ENCODE measurements at regions not wholly inside any gene's neighbourhood (a gene's known extent, or its start where the extent isn't known, plus 50 kb on each side); places are given as distances from the start of the nearest gene placed in this dataset.
A peak's percentile ranks its signal among the peaks of the same experiment; 100 is the strongest.
"Not testable (repeated sequence)": the region's sequence is repeated elsewhere in the genome, so short reads cannot be mapped to it uniquely, and the experiment has no call there.

DNA sequence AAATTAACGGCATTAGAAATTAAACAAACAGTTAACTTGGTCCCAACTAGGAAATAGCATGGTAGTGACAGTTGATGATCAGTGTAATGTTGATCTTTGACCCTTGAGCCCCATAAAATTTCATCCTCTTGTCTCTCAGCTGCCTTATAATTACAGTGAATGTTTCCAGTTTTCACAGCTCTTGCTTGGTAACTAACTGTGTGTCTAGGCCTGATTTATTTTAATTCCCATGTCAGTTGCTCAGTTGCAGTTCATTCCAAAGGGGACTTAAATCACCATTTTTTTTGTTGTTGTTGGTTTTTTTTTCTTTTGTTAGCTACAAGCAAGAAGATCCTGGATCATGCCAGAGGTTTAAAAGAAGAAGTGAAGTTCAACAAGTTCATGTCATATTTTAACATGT is 1883.7 kb upstream of the FLRT2 start:
- no peak for DNase-seq (ENCODE audit: low read depth, low spot score)

DNA sequence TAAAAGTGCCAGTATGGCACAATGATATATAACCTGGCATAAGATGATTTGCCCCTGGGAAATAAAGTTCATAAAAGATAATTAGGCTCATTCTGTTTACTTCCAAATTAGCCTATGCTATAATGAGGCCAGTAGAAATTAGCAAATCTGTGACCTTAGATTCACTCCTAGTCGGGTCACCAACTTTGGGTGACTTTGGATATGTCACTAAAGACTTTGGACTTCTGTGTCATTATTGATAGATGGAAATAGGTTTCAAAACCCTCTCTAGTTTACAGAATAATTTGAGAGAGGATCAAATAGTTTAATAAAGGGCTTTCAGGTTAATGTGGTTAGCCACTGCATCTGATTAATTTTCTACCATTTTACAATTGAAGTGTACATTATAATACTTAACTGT is 1869.3 kb upstream of the FLRT2 start:
- DNase-seq (ENCODE audit: low read depth, low spot score), result no peak

DNA sequence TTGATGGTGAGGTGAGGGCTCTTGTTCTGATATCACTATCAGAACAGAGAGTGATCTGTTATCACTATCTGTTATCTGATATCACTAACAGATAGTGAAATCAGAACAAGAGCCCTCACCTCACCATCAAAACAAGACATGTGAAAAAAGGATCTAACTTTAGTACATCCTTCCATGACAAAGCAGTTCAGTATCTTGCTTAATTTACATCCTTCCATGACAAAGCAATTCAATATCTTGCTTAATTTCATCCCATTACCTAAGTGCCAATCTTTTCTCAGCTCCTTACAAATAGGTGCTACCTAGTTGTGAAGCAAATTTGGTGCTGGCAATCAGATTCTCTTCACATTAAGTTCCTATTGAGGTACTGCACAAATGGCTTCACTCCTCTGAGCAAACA is 1865.6 kb upstream of the FLRT2 start:
- no peak for DNase-seq (ENCODE audit: low read depth, low spot score)

DNA sequence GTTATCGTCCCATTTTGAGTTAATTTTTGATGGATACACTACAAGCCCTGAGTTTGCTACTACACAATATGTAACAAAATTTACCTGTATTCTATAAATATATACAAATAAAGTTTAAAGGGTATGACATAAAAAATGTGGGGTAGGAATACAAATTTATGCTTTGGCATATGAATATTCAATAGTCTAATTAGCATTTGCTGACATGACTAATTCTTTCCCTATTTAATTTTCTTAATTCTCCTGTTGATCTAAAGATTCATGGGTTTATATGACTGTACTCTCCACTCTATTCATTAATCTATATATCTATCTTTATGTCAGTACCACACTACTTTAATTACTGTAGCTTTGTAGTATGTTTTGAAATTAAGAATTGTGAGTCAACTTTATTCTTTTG is 1840.7 kb upstream of the FLRT2 start:
- no peak for DNase-seq (ENCODE audit: low read depth, low spot score)

DNA sequence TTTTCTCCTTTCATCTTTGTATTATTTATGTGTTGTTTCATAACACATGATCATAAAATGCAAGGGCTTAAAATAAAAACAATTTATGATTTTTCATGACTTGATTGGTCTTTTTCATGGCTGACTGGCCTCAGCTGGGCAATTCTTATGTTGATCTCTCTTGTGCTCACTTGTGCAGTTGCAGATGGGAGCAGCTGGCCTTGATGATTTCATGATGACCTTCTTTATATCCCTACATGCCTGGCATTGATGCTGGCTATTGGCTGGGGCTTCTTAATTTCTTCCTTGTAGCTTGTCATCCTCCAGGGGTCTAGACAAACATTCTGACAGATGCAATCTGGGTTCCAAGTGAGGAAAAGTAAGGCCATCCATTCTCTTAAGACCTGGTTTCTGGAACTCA is 1832.8 kb upstream of the FLRT2 start:
- no peak for DNase-seq (ENCODE audit: low read depth, low spot score)

DNA sequence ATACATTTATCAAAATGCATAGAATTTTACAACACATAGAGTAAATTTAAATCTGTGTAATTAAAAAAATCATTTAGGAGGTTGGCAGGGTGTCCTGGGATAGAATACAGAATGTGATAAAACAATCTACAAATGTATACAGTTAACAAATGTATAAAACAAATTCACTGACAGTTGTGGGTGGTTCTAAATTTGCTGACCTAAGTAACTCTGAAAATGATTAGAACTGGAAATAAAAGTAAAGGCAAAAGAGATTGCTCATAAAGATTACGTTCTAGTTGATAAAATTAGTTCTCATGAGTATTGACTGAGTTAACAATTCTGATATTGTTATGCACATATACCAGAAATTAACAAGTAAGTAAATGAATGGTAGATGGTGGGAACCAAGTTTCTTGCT is 1827.3 kb upstream of the FLRT2 start:
- no peak for DNase-seq (ENCODE audit: low read depth, low spot score)

DNA sequence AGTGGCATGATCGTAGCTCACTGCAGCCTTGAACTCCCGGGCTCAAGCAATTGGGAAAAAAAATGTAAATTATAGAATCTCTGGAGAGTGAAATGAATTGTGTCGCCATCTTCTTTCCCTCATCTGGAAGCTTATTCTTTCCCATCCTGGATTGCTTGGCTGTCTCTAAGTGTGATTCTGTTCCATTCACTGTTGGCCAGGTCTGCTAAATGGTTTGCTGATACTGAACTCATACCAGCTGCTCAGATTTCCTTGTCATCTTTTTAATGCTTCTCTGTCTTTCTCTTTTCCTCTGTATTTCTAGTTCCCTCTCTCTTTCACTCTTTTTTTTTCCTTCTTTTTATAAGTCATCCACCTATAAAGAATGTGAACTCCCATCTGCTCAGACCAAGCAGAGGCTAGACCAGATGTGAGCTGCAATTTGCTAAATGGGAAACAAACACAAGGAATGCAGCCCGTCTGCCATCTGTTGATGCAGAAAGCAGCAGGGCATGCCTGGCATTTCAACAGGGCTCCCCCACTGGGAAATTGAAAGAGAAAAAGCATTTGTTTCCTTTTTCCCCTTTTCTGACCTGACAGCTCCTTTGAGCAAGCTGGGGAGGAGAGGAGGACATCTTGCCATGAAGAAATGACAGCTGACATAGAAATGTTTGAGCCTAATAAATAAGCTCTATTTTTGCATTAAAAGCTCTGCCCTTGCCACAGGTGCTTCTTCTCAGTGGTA is 1823.6 kb upstream of the FLRT2 start:
- peak; percentile 59 for DNase-seq (ENCODE audit: low read depth, low spot score)

DNA sequence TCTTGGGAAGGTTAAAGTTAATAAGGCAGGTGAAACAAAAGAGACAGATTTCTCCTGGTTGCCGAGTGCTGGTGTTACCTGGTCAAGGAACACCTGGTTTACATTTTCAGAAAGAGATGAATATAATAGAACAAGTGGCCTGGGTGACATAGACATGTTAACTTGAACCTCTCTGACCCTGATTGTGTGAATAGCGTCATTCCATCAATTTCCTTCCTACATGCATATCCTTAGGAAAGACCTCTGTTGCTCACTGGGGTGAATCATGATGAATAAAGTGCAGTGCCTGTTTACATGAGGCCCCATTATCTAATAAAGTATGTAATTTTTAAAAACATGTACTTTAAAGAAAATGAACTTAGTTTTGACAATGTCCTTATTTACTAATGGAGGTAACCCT is 1822.9 kb upstream of the FLRT2 start:
- no peak for DNase-seq (ENCODE audit: low read depth, low spot score)

DNA sequence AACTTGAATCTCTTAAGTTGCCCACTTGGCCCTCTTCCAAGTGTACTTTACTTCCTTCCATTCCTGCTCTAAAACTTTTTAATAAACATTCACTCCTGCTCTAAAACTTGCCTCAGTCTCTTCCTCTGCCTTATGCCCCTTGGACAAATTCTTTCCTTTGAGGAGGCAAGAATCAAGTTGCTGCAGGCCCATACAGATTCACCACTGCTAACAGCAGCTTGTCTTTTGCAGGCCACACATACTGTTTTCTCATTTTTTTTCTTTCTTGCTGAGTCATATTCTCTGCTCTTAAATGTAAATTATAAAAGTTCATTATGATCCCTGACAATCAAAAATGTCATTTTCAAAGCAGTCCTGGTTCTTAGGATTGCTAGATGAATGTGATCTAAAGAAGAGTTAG is 1820.8 kb upstream of the FLRT2 start:
- DNase-seq (ENCODE audit: low read depth, low spot score), result no peak

DNA sequence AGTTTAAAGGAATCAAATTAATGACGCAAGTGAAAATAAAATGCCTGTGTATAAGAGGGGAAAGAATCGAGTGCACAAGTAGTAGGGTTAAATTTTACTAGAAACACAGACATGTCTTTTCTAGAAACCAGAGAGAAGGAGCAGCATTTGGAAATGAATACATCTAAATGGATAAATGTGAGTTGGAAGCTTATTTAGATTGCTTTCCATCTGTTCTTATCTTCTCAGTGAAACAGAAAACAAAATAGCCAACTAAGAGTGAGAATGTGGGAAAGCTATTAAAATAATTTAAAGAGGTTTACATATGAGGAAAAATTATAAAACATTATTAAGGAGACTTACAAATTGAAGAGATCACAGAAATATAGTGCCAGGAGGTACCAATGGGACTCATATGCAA is 1818.9 kb upstream of the FLRT2 start:
- DNase-seq (ENCODE audit: low read depth, low spot score), result no peak

DNA sequence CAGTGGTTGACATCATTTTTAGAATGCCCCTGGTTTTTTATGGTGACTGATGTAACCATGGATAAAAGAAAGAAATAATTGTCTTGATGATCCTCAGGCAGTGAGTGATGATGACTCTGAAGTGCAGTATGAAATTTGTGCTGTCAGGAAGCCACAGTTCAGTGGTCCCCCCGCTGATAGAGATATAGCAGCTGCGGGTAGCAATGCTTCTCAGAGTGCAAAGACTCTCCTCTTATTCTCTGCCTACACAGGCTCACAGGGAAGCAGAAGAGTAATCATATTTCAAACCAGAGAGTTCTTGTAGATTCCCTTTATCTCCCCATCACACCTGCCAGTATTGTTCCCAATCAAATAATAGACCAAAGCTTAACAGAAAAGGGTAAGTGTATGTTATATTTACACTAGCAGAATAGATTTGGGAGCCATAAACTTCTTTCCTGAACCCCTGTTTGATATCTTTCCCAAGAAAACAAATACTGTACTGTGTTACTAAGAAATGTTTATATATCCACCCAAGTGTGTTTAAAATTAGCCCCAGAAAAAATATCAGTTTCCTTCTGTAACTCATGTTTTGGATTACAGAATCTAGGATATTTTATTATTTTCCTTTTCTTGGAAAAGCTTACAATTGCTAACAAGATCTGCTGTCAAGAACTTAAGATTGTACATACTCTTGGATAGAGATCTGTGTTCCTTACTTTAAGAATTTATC is 1817.4 kb upstream of the FLRT2 start:
- DNase-seq (ENCODE audit: low read depth, low spot score), result no peak

DNA sequence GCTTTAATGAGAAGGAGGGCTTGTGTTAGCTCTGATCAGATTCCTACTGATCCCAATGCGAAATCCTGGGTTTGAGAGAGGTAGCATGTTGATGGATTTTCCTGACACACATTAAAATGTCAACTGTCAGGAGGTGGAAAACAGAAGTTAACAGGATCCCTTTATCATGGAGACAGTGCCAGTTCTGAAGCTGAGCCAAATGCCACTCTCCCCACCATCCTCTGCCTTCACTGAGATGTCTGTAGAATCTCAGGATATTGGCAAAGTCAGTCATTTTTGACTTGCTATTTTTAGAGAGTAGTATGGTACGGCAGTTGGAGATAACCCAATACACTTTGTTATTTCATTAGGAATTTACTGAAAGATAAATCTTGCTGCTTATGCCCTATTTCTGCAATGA is 1816.2 kb upstream of the FLRT2 start:
- no peak for DNase-seq (ENCODE audit: low read depth, low spot score)

DNA sequence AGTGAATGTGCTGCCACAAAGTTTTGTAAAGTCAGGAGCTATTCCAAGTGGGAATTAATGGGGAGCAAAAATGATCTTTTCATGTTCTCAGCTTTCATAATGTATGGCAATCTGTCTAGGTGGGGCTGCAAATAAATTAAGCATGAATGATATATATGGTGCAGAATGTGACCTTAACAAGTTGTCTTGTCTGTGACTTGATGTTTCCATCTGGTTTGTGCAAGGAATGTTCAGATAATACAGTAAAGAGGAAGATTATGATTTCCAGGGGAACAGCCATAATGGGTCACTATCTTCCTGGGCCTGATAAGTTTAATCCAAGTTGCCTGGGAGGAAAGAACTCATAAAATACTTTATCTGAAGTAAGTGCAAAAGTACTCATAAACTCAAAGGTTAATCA is 1815.8 kb upstream of the FLRT2 start:
- no peak for DNase-seq (ENCODE audit: low read depth, low spot score)

DNA sequence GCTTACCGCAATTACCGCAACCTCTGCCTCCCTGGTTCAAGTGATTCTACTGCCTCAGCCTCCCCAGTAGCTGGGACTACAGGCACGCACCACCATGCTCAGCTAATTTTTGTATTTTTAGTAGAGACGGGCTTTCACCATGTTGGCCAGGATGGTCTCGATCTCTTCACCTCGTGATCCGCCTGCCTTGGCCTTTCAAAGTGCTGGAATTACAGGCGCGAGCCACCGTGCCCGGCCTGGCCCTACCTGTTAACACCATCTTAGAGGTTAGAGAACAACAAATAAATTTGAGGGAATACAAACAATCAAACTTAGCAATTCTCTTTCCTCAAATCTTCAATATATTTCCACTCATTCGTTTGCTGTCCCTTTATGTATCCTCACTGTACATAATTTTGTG is 1810.5 kb upstream of the FLRT2 start:
- not testable (repeated sequence) for DNase-seq (ENCODE audit: low read depth, low spot score)

DNA sequence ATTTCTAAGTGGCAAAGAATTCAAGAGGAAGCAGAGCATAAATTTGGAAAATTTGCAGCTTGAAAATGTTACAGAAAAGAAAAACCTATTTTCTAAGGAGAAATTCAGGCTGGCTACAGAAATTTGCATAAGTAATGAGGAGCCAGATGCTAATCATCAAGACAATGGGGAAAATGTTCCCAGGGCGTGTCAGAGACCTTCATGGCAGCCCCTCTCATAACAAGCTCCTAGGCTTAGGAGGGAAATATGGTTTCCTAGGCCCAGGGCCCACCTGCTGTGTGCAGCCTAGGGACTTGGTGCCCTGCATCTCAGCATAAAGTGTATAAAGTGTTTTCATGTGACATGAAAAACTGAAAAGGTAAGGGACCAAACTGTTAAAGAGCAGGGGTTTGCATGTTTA is 1796.3 kb upstream of the FLRT2 start:
- DNase-seq (ENCODE audit: low read depth, low spot score), result no peak

DNA sequence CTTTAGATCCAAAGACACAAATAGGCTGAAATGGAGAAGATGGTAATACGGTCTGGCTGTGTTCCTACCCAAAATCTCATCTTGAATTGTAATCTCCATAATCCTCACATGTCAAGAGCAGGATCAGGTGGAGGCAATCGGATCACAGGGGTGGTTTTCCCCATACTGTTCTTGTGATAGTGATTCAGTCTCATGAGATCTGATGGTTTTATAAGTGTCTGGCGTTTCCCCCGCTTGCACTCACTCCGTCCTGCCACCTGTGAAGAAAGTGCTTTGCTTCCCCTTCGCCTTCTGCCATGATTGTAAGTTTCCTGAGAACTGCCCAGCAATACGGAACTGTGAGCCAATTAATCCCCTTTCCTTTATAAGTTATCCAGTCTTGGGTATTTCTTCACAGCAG is 1795.5 kb upstream of the FLRT2 start:
- DNase-seq (ENCODE audit: low read depth, low spot score), result no peak

DNA sequence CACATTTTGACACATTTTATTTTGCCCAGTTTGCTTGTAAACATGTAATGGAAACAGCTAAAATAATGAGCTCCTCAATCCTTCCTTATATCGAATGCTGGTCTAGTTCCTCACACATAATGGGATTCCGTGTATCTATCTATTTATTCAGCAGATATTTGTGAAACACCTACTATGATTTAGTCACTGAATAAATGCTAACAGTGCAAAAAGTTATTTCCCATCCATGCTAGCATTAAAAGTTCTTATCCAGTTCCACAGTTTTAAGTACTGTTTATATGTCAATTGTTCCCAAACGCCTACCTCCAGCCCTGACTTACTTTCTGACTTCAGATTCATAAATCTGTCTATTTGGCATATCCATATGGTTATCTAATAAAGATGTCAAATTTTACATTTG is 1788.7 kb upstream of the FLRT2 start:
- DNase-seq (ENCODE audit: low read depth, low spot score), result no peak

DNA sequence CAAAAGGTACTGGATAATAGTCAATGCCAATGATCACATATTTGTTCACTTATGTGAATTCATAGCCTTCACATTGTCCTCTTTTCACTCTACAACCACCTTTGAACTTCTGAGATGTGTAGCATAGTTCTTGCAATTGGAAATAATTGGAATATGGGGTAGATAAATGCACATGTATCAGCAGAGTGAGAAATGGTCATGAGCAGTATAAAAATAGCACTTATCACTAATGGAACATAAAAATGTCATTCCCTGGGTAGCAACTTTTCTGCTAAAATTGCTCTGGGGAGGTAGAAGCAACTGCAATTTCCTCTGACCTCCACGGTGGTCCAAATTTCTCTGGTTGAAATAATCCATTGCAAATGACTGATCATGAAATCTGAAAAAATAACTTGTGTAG is 1785.7 kb upstream of the FLRT2 start:
- no peak for DNase-seq (ENCODE audit: low read depth, low spot score)

DNA sequence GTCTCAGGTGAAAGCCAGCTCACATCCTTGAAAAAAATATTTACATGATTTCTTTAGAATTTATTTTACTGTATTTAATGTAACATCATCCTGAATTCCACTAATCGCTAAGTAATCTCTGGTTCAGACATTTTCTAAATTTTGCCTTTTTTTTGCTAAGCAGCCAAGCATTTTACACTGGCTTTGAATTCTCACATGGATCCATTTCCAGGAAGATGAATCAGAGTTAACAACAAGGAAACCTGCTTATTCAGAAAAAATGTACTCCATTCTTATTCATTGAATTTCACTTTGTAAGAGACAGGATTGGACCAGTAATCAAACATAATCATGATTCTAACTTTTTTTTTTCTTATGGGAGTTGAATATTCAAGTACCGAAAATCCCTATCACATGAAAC is 1785.1 kb upstream of the FLRT2 start:
- no peak for DNase-seq (ENCODE audit: low read depth, low spot score)

DNA sequence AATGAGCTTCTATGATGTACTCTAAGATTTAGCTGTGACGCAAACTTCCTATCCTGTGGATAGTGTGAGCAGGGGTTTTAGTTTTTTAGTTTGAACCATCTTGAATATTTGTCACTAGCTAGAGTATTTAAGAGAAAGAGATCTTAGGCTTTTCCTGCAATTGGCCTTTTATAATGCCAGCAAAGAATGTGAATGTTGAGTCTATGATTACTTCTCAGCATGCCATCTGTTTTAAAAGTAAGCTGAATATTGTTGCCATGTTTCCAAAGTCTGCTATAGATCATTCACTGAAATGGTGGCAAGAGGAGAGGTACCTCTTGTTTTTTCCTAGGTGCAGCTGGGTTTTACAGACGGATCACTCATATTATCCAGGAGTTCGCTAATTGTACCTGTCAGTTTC is 1783.6 kb upstream of the FLRT2 start:
- no peak for DNase-seq (ENCODE audit: low read depth, low spot score)

DNA sequence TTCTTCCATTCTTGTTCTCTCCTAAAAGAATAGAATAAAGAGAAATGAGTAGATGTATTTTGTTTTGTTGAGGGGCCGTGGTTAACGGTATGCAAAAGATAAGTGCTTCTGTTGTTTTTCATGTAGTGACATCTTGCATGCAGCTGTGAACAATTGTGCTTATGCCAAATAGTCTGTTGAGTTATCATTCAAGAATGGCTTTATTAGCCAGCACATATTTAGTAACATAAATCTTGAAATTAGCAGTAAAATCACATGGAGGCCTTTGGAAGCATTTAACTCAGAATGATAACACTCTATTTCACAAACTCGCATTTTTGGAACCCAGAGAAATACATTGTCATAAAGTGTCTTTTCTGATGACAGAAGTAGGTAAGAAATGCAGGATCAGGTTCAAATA is 1772.0 kb upstream of the FLRT2 start:
- no peak for DNase-seq (ENCODE audit: low read depth, low spot score)

DNA sequence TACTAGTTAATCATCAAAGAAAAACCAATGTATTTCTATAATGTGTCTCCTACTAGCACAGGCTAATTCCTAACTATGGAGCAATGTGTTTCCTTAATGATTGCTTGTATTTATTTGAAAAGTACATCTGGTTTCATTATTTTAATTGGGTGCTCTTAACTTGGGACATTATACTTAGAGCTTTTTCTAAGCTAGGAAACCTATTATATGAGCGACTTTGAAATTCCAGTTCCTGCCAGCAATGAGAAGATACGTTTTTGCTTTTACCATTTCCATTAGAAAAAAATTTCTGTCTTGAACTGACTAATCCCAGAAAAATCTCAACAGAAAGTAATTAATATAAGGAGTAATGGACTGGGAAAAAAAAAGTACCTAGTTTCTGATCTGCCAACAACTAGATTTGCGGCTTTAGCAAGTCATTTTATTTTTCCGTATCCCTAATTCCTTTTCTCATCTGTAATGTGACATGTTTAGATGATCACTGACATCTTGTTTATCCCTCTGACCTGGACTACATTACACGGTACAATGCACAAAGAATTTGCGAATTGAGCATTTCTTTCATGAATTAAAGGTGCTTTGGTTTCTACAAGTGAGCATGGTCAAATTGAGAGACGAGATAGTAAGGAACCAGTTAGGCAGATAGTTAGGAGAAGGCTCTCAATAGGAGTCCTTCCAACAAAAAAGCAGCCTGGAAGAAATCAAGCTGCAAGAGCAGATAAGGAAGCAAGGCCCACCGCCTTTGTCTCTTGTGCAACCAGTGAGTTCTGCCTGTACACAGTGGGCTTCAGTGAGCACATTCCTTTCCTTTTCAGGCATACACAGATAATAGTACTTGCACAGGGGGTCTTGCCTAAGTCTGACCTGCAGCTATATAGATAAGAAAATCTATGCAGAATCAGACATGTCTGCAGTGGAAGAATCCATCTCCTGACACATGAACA is 1765.0 kb upstream of the FLRT2 start:
- no peak for DNase-seq (ENCODE audit: low read depth, low spot score)

DNA sequence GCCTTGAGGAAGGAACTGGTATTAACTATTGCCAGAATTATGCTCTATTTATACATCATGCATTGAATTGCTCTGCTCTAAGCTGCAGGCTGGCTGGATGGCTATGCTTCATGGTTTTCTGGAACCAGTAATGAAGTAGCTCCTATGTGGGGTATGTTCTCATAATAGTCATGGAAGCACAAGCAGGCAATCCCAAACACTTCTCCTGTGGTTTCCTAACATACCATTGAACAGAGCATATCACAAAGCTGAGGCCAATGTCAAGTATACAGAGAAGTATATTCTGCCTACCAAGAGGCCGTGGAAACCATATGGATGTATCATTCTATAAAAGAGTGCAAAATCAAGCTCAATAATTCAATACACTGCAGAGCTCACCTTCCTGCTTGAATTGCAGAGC is 1752.4 kb upstream of the FLRT2 start:
- no peak for DNase-seq (ENCODE audit: low read depth, low spot score)

Measured in astrocyte of the hippocampus (primary cell).